ENCODE measurements at regions not wholly inside any gene's neighbourhood (a gene's known extent, or its start where the extent isn't known, plus 50 kb on each side); places are given as distances from the start of the nearest gene placed in this dataset.

- TF ChIP-seq RCOR1 (IDR thresholded peaks at IDR 0.05; ENCODE audit: insufficient replicate concordance, low read length), result no peak
- no peak for TF ChIP-seq RFX5 (IDR thresholded peaks at IDR 0.05; ENCODE audit: low read depth, low read length)
- TF ChIP-seq FOS (IDR thresholded peaks at IDR 0.05; ENCODE audit: low read depth, low read length), result no peak
- no peak for TF ChIP-seq NFE2L2 (IDR thresholded peaks at IDR 0.05; ENCODE audit: low read depth, low read length)
- TF ChIP-seq, protein P1, sequence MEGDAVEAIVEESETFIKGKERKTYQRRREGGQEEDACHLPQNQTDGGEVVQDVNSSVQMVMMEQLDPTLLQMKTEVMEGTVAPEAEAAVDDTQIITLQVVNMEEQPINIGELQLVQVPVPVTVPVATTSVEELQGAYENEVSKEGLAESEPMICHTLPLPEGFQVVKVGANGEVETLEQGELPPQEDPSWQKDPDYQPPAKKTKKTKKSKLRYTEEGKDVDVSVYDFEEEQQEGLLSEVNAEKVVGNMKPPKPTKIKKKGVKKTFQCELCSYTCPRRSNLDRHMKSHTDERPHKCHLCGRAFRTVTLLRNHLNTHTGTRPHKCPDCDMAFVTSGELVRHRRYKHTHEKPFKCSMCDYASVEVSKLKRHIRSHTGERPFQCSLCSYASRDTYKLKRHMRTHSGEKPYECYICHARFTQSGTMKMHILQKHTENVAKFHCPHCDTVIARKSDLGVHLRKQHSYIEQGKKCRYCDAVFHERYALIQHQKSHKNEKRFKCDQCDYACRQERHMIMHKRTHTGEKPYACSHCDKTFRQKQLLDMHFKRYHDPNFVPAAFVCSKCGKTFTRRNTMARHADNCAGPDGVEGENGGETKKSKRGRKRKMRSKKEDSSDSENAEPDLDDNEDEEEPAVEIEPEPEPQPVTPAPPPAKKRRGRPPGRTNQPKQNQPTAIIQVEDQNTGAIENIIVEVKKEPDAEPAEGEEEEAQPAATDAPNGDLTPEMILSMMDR (conservative IDR thresholded peaks at IDR 0.05; ENCODE audit: low read depth, low read length), result no peak
- TF ChIP-seq USF2 (IDR thresholded peaks at IDR 0.05; ENCODE audit: low read depth, low read length), result no peak
- TF ChIP-seq CEBPB (IDR thresholded peaks at IDR 0.05; ENCODE audit: low read depth, low read length), result no peak
- TF ChIP-seq CHD1 (IDR thresholded peaks at IDR 0.05; ENCODE audit: low read depth, low read length), result no peak
- no peak for TF ChIP-seq MAFK (IDR thresholded peaks at IDR 0.05; ENCODE audit: low read depth, low read length)
- no peak for TF ChIP-seq BHLHE40 (IDR thresholded peaks at IDR 0.05; ENCODE audit: low read depth, low read length)
- TF ChIP-seq POLR2A (IDR thresholded peaks at IDR 0.05; ENCODE audit: low read depth, low read length), result no peak
- no peak for TF ChIP-seq MXI1 (IDR thresholded peaks at IDR 0.05; ENCODE audit: borderline replicate concordance, low read depth, low read length)
- TF ChIP-seq, protein P2, sequence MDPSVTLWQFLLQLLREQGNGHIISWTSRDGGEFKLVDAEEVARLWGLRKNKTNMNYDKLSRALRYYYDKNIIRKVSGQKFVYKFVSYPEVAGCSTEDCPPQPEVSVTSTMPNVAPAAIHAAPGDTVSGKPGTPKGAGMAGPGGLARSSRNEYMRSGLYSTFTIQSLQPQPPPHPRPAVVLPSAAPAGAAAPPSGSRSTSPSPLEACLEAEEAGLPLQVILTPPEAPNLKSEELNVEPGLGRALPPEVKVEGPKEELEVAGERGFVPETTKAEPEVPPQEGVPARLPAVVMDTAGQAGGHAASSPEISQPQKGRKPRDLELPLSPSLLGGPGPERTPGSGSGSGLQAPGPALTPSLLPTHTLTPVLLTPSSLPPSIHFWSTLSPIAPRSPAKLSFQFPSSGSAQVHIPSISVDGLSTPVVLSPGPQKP (IDR thresholded peaks at IDR 0.05; ENCODE audit: borderline replicate concordance, low read depth, low read length), result no peak
- TF ChIP-seq MAZ (IDR thresholded peaks at IDR 0.05; ENCODE audit: borderline replicate concordance, low read depth, low read length), result no peak
- TF ChIP-seq RAD21 (IDR thresholded peaks at IDR 0.05; ENCODE audit: low read length), result no peak
- Histone ChIP-seq H2AFZ (replicated peaks; ENCODE audit: low read length, poor library complexity) (no peak overlapping the region), H3K27me3 (ENCODE audit: control insufficient read depth, insufficient read depth, low read length) (no peaks in the 10 kb centered on the region), H2AK9ac (replicated peaks; ENCODE audit: low read depth, low read length, poor library complexity) (no peak overlapping the region), H2BK5ac (ENCODE audit: low read depth, low read length, poor library complexity, severe bottlenecking) (no peak overlapping the region), H4K5ac (ENCODE audit: low read depth, low read length) (no peak overlapping the region), H3K14ac (replicated peaks; ENCODE audit: low read depth, low read length) (no peak overlapping the region), H4K20me1 (ENCODE audit: insufficient read depth, low read length) (no peaks in the 10 kb centered on the region), H2AK5ac (ENCODE audit: low read depth, low read length) (no peak overlapping the region), H3K23ac (ENCODE audit: low read depth, low read length) (no peak overlapping the region), H3K36me3 (ENCODE audit: control insufficient read depth, insufficient read depth, low read length) (no peaks in the 10 kb centered on the region), H4K91ac (ENCODE audit: insufficient read depth, low read depth, low read length) (no peak overlapping the region), H3K79me1 (ENCODE audit: low read depth in 1 of 2, low read length in 2 of 2) (no peaks in the 10 kb centered on the region), H3K9ac (ENCODE audit: low read depth, low read length) (no peak overlapping the region), H3K9me1 (ENCODE audit: insufficient read depth, low read length) (no peaks in the 10 kb centered on the region), H3K4ac (ENCODE audit: low read depth, low read length) (no peak overlapping the region), H3K27ac (ENCODE audit: insufficient read depth, low read length) (no peak overlapping the region), H3K56ac (ENCODE audit: extremely low read depth, insufficient read depth, low read length) (no peak overlapping the region), H2BK120ac (ENCODE audit: low read depth, low read length) (no peak overlapping the region), H2BK20ac (ENCODE audit: low read depth, low read length) (no peak overlapping the region), H3K4me3 (ENCODE audit: insufficient read depth, low read depth, low read length) (no peak overlapping the region), H2BK15ac (ENCODE audit: low read depth, low read length) (no peak overlapping the region), H3K4me1 (ENCODE audit: control insufficient read depth, insufficient read depth, low read length) (no peaks in the 10 kb centered on the region), H3K18ac (ENCODE audit: low read depth, low read length) (no peak overlapping the region), H4K8ac (ENCODE audit: low read depth in 2 of 2, low read length in 2 of 2) (no peak overlapping the region), H3K9me3 (ENCODE audit: control insufficient read depth, insufficient read depth, low read length) (no peaks in the 10 kb centered on the region), H3K4me2 (ENCODE audit: low read depth, low read length) (no peak overlapping the region)
- in situ Hi-C loops (cut with MboI; ENCODE audit: low sequenced_read_pairs), result no loop called here
- CTCF ChIA-PET, result interaction anchor here (0.7 kb wide), 1 partner anchor 14 kb away, joined by 4 read pairs; no protein-coding TSS in a partner anchor
- DNase-seq, result no peak
- dilution Hi-C loops (cut with HindIII; ENCODE audit: low sequenced_read_pairs, unreplicated experiment), result no loop called here
- ATAC-seq (ENCODE audit: low read depth), result no peak
- intact Hi-C loops (cut with micrococcal nuclease), result no loop called here
- no TSS peak for BruUV-seq (replicated peaks)
- POLR2A ChIA-PET (ENCODE audit: unreplicated experiment), result interaction anchor here (0.6 kb wide), 1 partner anchor 1846 kb away, joined by 3 read pairs; no protein-coding TSS in a partner anchor
These were observed 1207.2 kb downstream of the SLITRK1 start for GRCh38 chr13:82675024-82675423.

All from IMR-90 (cell line).